B cell (primary cell): ENCODE measurements at regions not wholly inside any gene's neighbourhood (a gene's known extent, or its start where the extent isn't known, plus 50 kb on each side); places are given as distances from the start of the nearest gene placed in this dataset.
"Not testable (repeated sequence)": the region's sequence is repeated elsewhere in the genome, so short reads cannot be mapped to it uniquely, and the experiment has no call there.

ENCODE experiments used
- ATAC-seq: fragments of 200-7000 bp; cut with Tn5 transposase; one replicate; pipeline ENCODE4 v1.10.0; 2021; ENCODE audit warnings: low read depth, mild to moderate bottlenecking, moderate number of reproducible peaks, moderate library complexity
- CTCF ChIA-PET: fragments of 350-600 bp; sonication (Branson Sonifier 250); formaldehyde crosslinking; loops from one replicate; lab custom pipeline; 2021; ENCODE audit warnings: antibody characterized with exemption, inconsistent platforms; lab: Charles Lee
- POLR2A ChIA-PET: fragments of 350-600 bp; sonication (Branson Sonifier 250); formaldehyde crosslinking; loops from one replicate; lab custom pipeline; 2021; ENCODE audit warnings: antibody characterized with exemption; lab: Charles Lee
- DNase-seq: peaks from one replicate; pipeline ENCODE4 v3.0.0; 2013
- H2AFZ ChIP-seq: 2 replicates; pipeline ENCODE4 v1.6.1; 2012; ENCODE audit warnings: mild to moderate bottlenecking, low read depth, low read length; ENCODE audit not compliant: insufficient read depth, poor library complexity, severe bottlenecking
- H3K27ac ChIP-seq, 2 donors: 1 replicate in 1 of 2; 2 replicates in 1 of 2; pipeline ENCODE4 v1.5.1; 2012 to 2013; ENCODE audit warnings: low read length in 2 of 2, mild to moderate bottlenecking in 2 of 2, moderate library complexity in 1 of 2
- H3K27me3 ChIP-seq, 4 experiments: fragments of 200-600 bp in 1 of 4; sonication (generic) in 1 of 4; replicated peaks in 1 of 4; 1 replicate in 2 of 4; 2 replicates in 2 of 4; pipeline versions ENCODE4 v1.6.1 to v1.7.0; 2013 to 2016; ENCODE audit warnings: low read length in 3 of 4, mild to moderate bottlenecking in 2 of 4, mixed read lengths in 1 of 4, moderate library complexity in 1 of 4; ENCODE audit not compliant: insufficient read depth in 4 of 4, control insufficient read depth in 3 of 4; ENCODE audit errors: control extremely low read depth in 1 of 4
- H3K36me3 ChIP-seq, 2 experiments: replicated peaks in 1 of 2; 1 replicate in 1 of 2; 2 replicates in 1 of 2; pipeline versions ENCODE4 v1.6.1 to v1.7.1; 2013; ENCODE audit warnings: low read length in 1 of 2; ENCODE audit not compliant: insufficient read depth in 2 of 2, control insufficient read depth in 1 of 2; ENCODE audit errors: control extremely low read depth in 1 of 2, extremely low read depth in 1 of 2
- H3K4me1 ChIP-seq, 2 donors: fragments of 200-600 bp in 1 of 2; sonication (generic) in 1 of 2; 1 replicate in 1 of 2; 2 replicates in 1 of 2; pipeline versions ENCODE4 v1.5.1 to v1.6.1; 2013 to 2017; ENCODE audit warnings: low read length in 2 of 2; ENCODE audit not compliant: control insufficient read depth in 2 of 2, insufficient read depth in 2 of 2
- H3K4me2 ChIP-seq: replicated peaks from 2 replicates; pipeline ENCODE3; 2012; ENCODE audit warnings: mild to moderate bottlenecking, low read depth, low read length; ENCODE audit not compliant: poor library complexity, severe bottlenecking
- H3K4me3 ChIP-seq, 5 experiments: fragments of 200-600 bp in 1 of 5; sonication (generic) in 1 of 5; 1 replicate in 3 of 5; 2 replicates in 2 of 5; pipeline versions ENCODE4 v1.5.1 to v1.7.0; 2011 to 2016; ENCODE audit warnings: low read length in 4 of 5, mild to moderate bottlenecking in 4 of 5, low read depth in 2 of 5, control low read depth in 1 of 5, moderate library complexity in 1 of 5; ENCODE audit not compliant: insufficient read depth in 1 of 5; ENCODE audit errors: control extremely low read depth in 1 of 5, extremely low read depth in 1 of 5
- H3K79me2 ChIP-seq: fragments of 200-600 bp; sonication (generic); one replicate; pipeline ENCODE4 v1.6.0; 2016; ENCODE audit warnings: low read length; ENCODE audit not compliant: control insufficient read depth, insufficient read depth
- H3K9ac ChIP-seq: fragments of 200-600 bp; sonication (generic); 2 replicates; pipeline ENCODE4 v1.6.1; 2017; ENCODE audit warnings: mild to moderate bottlenecking, low read length, moderate library complexity
- H3K9me3 ChIP-seq, 3 donors: one replicate each; pipeline versions ENCODE4 v1.6.1 to v1.7.1; 2013; ENCODE audit warnings: low read length in 2 of 3; ENCODE audit not compliant: control insufficient read depth in 2 of 3, insufficient read depth in 1 of 3; ENCODE audit errors: control extremely low read depth in 1 of 3
- H4K20me1 ChIP-seq: 2 replicates; pipeline ENCODE4 v1.6.0; 2012; ENCODE audit warnings: mild to moderate bottlenecking, low read length; ENCODE audit not compliant: insufficient read depth, control insufficient read depth, poor library complexity, severe bottlenecking
- H3K27ac Mint-ChIP-seq: one replicate; pipeline ENCODE4 v1.8.0; 2021; ENCODE audit warnings: mixed read lengths
- H3K27me3 Mint-ChIP-seq: one replicate; pipeline ENCODE4 v1.8.0; 2021; ENCODE audit warnings: mixed read lengths
- H3K4me1 Mint-ChIP-seq: one replicate; pipeline ENCODE4 v1.8.0; 2021; ENCODE audit warnings: mixed read lengths
- H3K4me3 Mint-ChIP-seq: one replicate; pipeline ENCODE4 v1.8.0; 2021; ENCODE audit warnings: mixed read lengths
- H3K9me3 Mint-ChIP-seq: one replicate; pipeline ENCODE4 v1.8.0; 2022; ENCODE audit warnings: mixed read lengths; ENCODE audit not compliant: insufficient read depth
- whole genome bisulfite sequencing: methylation state at CpG from one replicate; pipeline ENCODE4 v1.1.5; 2013; ENCODE audit warnings: missing lambda C conversion rate; ENCODE audit not compliant: insufficient coverage; 5-methylcytosine and 5-hydroxymethylcytosine counted together
- intact Hi-C: fragments of 100-400 bp; cut with micrococcal nuclease; formaldehyde crosslinking; loops from one replicate; pipeline ENCODE4 v1.10.0; 2022
- TF ChIP-seq, protein P1 (sequence below): fragments of 200-600 bp; IDR thresholded peaks from one replicate; pipeline ENCODE4 v1.8.0; 2022; ENCODE audit warnings: antibody characterized with exemption, mild to moderate bottlenecking

DNA sequence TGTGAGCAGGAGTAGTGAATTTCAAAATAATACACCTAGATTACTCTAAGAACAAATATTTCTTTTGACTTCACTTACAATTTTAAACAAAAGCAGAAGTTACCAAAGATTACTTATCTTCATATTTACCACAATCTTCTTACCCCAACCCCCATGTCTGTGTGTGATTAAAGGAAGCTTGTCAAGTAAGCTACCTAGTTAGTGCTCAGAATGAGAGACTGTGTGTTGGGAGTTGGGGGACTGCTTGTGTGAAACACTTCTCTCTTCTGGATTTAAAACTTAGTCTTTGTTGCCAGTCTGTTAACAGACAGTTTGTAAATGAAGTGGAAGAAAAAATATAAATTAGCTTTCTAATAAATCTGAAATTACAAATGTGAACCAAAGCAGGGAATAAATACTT, 145.3 kb upstream of the PABPC3 start:
- peaks cover 14% of the 10 kb centered on the region for H3K27me3 Mint-ChIP-seq
- H3K4me1 Mint-ChIP-seq, H4K20me1 ChIP-seq, H3K27me3 ChIP-seq, H3K4me3 ChIP-seq, H3K27ac Mint-ChIP-seq, intact Hi-C loops, H2AFZ ChIP-seq, H3K4me1 ChIP-seq, DNase-seq, H3K9me3 ChIP-seq, ATAC-seq, CTCF ChIA-PET, POLR2A ChIA-PET, H3K4me2 ChIP-seq, H3K4me3 Mint-ChIP-seq, H3K9ac ChIP-seq, H3K79me2 ChIP-seq, H3K9me3 Mint-ChIP-seq, H3K36me3 ChIP-seq, H3K27ac ChIP-seq: not testable (repeated sequence)

DNA sequence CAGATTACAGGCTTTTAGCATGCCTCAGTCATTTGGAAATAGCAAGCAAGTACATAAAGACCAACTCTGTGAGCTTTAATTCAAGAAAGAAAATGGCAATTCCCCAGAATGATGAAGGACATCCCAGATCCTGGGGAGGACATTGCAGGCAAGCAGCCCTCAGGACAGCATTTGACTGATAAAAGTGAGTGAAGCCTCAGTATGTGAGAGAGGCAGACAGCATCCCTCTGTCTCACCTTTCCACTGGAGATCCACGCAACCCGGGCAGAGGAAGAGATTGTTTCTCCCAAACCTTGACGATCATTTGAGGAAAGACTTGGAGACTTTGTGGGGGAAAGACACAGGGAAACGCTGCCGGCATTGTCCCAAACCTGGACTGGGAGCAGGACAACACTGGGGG, 128.0 kb upstream of the PABPC3 start:
- H3K79me2 ChIP-seq, H2AFZ ChIP-seq, H3K27ac ChIP-seq, intact Hi-C loops, POLR2A ChIA-PET, H3K4me1 Mint-ChIP-seq, H3K4me1 ChIP-seq, H3K9me3 ChIP-seq, H3K4me2 ChIP-seq, H3K9me3 Mint-ChIP-seq, H3K27me3 ChIP-seq, H3K9ac ChIP-seq, DNase-seq, H3K4me3 ChIP-seq, ATAC-seq, H3K36me3 ChIP-seq, H3K27ac Mint-ChIP-seq, H4K20me1 ChIP-seq, H3K4me3 Mint-ChIP-seq: not testable (repeated sequence)
- CTCF ChIA-PET = interaction anchor here (0.9 to 4.6 kb wide), 6 partner anchors 16 to 285 kb away, joined by 4 to 22 read pairs (median 5); no protein-coding TSS in a partner anchor
- peaks cover 19% of the 10 kb centered on the region for H3K27me3 Mint-ChIP-seq
- WGBS = no CpG with 5 or more reads among the region's 5 CpGs

DNA sequence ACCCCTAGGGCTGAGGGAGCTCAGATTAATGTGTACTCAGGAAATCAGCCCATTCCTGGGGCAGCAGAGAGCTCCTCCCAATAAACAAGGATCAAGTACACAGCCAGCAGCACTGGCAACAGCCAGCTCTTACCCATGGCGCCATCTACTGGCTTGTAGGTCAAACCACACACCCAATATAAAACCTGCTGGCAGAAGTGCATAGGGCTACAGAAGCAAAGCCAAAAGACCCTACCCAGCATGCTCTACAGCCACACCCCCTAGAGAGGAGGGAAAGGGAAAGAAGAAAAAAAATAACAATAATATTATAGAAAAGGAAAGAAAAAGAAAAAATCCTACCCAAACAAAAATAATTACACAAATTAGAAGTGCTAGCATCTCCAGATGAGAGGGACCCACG, 127.5 kb upstream of the PABPC3 start:
- TF ChIP-seq, protein P1, sequence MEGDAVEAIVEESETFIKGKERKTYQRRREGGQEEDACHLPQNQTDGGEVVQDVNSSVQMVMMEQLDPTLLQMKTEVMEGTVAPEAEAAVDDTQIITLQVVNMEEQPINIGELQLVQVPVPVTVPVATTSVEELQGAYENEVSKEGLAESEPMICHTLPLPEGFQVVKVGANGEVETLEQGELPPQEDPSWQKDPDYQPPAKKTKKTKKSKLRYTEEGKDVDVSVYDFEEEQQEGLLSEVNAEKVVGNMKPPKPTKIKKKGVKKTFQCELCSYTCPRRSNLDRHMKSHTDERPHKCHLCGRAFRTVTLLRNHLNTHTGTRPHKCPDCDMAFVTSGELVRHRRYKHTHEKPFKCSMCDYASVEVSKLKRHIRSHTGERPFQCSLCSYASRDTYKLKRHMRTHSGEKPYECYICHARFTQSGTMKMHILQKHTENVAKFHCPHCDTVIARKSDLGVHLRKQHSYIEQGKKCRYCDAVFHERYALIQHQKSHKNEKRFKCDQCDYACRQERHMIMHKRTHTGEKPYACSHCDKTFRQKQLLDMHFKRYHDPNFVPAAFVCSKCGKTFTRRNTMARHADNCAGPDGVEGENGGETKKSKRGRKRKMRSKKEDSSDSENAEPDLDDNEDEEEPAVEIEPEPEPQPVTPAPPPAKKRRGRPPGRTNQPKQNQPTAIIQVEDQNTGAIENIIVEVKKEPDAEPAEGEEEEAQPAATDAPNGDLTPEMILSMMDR = peak; percentile 61
- H3K4me1 Mint-ChIP-seq, H3K4me3 ChIP-seq, H3K36me3 ChIP-seq, H3K4me2 ChIP-seq, H3K9me3 ChIP-seq, H3K27me3 ChIP-seq, H3K9me3 Mint-ChIP-seq, H3K4me3 Mint-ChIP-seq, H3K79me2 ChIP-seq, H3K27ac Mint-ChIP-seq, H2AFZ ChIP-seq, intact Hi-C loops, POLR2A ChIA-PET, H3K9ac ChIP-seq, H3K27ac ChIP-seq, H4K20me1 ChIP-seq, ATAC-seq, H3K4me1 ChIP-seq: not testable (repeated sequence)
- no CpG with 5 or more reads among the region's 2 CpGs for WGBS
- peak; percentile 14 for DNase-seq
- CTCF ChIA-PET = interaction anchor here (0.9 to 4.6 kb wide), 7 partner anchors 16 to 285 kb away, joined by 3 to 22 read pairs (median 5); no protein-coding TSS in a partner anchor
- H3K27me3 Mint-ChIP-seq = peaks cover 19% of the 10 kb centered on the region

DNA sequence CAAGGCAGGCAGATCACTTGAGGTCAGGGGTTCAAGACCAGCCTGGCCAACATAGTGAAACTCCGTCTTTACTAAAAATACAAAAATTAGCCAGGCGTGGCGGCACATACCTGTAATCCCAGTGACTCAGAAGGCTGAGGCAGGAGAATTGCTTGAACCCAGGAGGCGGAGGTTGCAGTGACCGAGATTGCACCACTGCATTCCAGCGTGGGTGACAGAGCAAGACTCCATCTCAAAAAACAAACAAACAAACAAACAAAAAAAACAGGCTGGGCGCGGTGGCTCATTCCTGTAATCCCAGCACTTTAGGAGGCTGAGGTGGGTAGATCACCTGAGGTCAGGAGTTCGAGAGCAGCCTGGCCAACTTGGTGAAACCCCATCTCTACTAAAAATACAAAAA, 122.8 kb upstream of the PABPC3 start:
- H2AFZ ChIP-seq, H3K4me2 ChIP-seq, POLR2A ChIA-PET, H3K9ac ChIP-seq, H3K27ac ChIP-seq, H3K27me3 ChIP-seq, H3K4me3 Mint-ChIP-seq, H3K79me2 ChIP-seq, CTCF ChIA-PET, DNase-seq, H3K4me3 ChIP-seq, H3K4me1 Mint-ChIP-seq, H4K20me1 ChIP-seq, H3K4me1 ChIP-seq, ATAC-seq, H3K27ac Mint-ChIP-seq, intact Hi-C loops, H3K9me3 ChIP-seq, H3K9me3 Mint-ChIP-seq, H3K36me3 ChIP-seq: not testable (repeated sequence)
- peaks cover 33% of the 10 kb centered on the region for H3K27me3 Mint-ChIP-seq
- 100% methylated on average over 5 of the region's 9 CpGs for WGBS
